ENCODE measurements at regions not wholly inside any gene's neighbourhood (a gene's known extent, or its start where the extent isn't known, plus 50 kb on each side); places are given as distances from the start of the nearest gene placed in this dataset.

DNA sequence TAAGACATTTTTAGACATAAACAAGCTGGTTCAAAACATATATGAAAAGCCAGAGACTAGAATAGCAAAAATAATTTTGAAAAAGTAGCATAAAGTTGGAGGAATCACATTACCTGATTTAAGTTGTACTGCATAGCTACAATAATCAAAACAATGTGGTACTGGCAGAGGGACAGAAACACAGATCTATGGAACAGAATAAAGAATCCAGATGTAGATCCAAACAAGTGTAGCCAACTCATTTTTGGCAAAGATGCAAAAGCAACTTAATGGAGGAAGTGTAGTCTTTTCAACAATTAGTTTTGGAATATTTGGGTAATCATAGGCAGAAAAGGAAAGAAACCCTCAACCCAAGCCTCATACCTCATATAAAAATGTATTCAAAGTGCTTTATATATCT lies 278.7 kb upstream of the ZNF521 start:
- TF ChIP-seq POLR2A (IDR thresholded peaks at IDR 0.05; ENCODE audit: low read depth, low read length), result no peak
- TF ChIP-seq POLR2AphosphoS5 (IDR thresholded peaks at IDR 0.05; ENCODE audit: low read depth, low read length), result no peak
- no peak for TF ChIP-seq TAF1 (IDR thresholded peaks at IDR 0.05; ENCODE audit: borderline replicate concordance, low read depth, low read length)
- DNase-seq (ENCODE audit: insufficient read length) (no peak), FAIRE-seq (no peak)

DNA sequence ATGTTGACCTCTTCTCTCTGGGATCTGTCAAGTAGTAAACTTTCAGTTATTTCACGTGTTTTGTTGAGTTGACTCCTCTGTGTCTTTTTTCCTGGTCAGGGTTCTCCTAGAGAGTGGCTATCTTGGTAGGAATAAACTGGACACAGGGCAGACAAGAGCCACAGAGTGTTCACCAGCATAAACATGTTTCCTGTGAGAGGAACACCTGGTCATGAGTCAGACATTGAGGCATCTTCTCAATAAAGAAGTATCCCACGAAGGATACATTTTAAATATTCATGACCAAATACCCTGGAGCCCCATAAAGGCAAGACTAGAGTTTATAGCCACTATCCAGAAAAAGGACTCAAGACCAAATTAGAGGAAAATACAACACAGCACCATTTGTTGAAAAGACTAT lies 269.7 kb upstream of the ZNF521 start:
- TF ChIP-seq POLR2AphosphoS5 (IDR thresholded peaks at IDR 0.05; ENCODE audit: low read depth, low read length), result no peak
- no peak for TF ChIP-seq POLR2A (IDR thresholded peaks at IDR 0.05; ENCODE audit: low read depth, low read length)
- TF ChIP-seq TAF1 (IDR thresholded peaks at IDR 0.05; ENCODE audit: borderline replicate concordance, low read depth, low read length), result no peak
- FAIRE-seq (no peak), DNase-seq (ENCODE audit: insufficient read length) (no peak)

DNA sequence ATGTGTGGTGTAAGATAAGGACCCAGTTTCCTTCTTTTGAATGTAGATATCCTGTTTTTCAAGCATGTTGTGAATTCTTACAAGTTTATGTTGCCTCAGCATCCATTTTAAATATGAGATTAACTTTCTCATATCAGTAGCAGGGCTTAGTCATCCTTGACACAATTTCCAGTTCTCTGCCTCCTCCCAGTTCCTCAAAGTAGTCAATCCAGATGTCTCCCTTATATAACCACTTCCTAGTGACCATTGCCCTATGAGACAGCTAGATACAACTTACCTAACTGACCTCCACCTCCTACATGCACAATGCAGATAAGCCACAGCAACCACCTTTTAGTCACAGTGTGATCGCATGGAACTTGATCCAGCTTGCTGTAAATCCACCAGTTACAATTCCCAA lies 269.2 kb upstream of the ZNF521 start:
- TF ChIP-seq POLR2AphosphoS5 (IDR thresholded peaks at IDR 0.05; ENCODE audit: low read depth, low read length) (no peak), POLR2A (IDR thresholded peaks at IDR 0.05; ENCODE audit: low read depth, low read length) (no peak), TAF1 (IDR thresholded peaks at IDR 0.05; ENCODE audit: borderline replicate concordance, low read depth, low read length) (no peak)
- no peak for FAIRE-seq
- DNase-seq (ENCODE audit: insufficient read length), result no peak

DNA sequence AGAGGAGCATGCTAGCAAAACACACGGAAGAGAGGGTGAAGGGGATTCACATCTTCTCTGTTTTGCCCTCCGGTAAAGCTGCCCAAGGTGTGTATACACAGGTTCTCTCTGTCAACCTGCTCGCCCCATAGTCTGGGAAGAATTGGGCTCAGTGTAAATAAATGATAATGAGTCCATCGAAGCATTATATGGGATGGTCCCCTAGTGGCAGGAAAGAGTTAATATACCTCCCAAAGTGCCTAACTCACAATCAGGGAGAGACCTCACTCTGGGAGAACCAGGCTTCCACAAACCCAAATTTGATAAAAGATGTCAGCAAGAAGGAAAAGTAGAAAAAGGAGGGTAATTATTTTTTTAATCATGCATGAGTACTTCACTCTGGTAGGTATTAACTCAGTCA lies 262.2 kb upstream of the ZNF521 start:
- DNase-seq (ENCODE audit: insufficient read length) (no peak), FAIRE-seq (no peak)
- TF ChIP-seq TAF1 (IDR thresholded peaks at IDR 0.05; ENCODE audit: borderline replicate concordance, low read depth, low read length), result no peak
- TF ChIP-seq POLR2A (IDR thresholded peaks at IDR 0.05; ENCODE audit: low read depth, low read length), result no peak
- no peak for TF ChIP-seq POLR2AphosphoS5 (IDR thresholded peaks at IDR 0.05; ENCODE audit: low read depth, low read length)

DNA sequence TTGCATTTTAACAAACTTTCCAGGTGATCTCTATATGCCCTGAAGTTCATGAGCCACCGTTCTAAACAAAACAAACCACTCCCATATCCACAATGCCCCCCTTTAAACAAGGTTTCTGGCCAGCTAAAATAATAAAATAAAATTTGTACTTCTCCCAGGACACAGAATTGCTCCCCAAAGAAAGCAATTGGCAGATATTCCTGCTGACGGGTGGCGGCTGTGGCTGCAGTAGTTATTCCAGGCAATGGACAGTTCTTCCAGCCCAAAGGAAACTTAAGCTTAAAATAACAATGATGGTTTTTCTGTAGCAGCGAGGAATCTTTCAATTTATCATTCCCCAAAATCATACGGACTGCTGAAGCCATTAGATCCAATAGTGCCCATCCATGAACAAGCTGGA lies 260.5 kb upstream of the ZNF521 start:
- no peak for DNase-seq (ENCODE audit: insufficient read length)
- TF ChIP-seq POLR2AphosphoS5 (IDR thresholded peaks at IDR 0.05; ENCODE audit: low read depth, low read length) (no peak), POLR2A (IDR thresholded peaks at IDR 0.05; ENCODE audit: low read depth, low read length) (no peak), TAF1 (IDR thresholded peaks at IDR 0.05; ENCODE audit: borderline replicate concordance, low read depth, low read length) (no peak)
- no peak for FAIRE-seq

DNA sequence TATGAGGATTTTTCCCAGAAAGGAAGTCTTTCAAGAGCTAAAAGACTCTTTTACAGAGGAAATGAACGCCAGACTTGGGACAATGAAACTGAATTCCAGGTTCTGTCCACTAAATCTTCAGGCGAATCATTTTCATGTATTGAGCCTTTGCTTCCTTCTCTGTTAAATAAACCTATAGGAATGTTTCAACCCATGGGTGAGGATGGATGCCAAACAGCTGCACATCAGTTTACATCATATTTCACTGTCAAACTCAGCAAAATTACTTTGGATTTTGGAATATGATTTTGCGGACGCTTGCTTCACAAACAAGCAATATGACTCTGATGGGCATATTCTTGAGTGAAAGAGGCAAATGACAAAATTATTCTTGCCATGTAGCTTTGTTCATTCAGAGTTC lies 256.1 kb upstream of the ZNF521 start:
- FAIRE-seq (no peak), DNase-seq (ENCODE audit: insufficient read length) (no peak)
- TF ChIP-seq POLR2A (IDR thresholded peaks at IDR 0.05; ENCODE audit: low read depth, low read length), result no peak
- no peak for TF ChIP-seq TAF1 (IDR thresholded peaks at IDR 0.05; ENCODE audit: borderline replicate concordance, low read depth, low read length)
- TF ChIP-seq POLR2AphosphoS5 (IDR thresholded peaks at IDR 0.05; ENCODE audit: low read depth, low read length), result no peak

DNA sequence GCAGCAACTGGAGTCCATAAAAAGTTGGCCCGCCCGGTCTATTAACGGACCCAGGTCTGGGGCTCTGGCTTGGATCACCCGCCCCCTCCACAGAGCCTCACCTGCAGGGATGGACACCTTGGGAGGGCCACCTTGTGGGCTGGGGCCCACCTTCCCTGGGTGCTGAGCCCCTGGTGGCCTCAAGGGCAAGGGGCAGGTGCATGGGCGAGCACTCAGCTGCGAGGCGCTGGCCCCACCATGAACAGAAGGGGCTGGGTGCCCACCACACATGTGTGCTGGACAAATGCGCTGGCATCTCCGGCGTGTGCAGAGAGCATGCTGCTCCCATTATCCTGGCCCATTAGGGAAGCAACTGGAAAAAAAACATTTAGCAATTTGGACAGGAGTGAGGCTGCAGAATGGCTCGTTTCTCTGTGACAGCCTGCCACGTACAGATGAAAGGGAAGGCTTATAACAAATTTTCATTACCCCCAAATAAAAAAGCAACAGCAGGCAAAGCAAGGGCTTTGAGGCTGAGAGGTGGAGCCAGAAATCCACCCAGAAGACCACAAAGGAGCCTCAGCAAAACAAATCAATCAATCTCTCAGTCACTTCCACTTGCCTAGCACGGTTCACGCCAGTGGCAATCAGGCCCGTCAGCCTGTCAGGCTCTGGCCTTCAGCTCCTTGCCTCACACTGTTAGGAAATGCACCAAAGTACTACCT lies 253.1 kb upstream of the ZNF521 start:
- FAIRE-seq, result no peak
- TF ChIP-seq POLR2A (IDR thresholded peaks at IDR 0.05; ENCODE audit: low read depth, low read length) (no peak), POLR2AphosphoS5 (IDR thresholded peaks at IDR 0.05; ENCODE audit: low read depth, low read length) (no peak), TAF1 (IDR thresholded peaks at IDR 0.05; ENCODE audit: borderline replicate concordance, low read depth, low read length) (no peak)
- no peak for DNase-seq (ENCODE audit: insufficient read length)

DNA sequence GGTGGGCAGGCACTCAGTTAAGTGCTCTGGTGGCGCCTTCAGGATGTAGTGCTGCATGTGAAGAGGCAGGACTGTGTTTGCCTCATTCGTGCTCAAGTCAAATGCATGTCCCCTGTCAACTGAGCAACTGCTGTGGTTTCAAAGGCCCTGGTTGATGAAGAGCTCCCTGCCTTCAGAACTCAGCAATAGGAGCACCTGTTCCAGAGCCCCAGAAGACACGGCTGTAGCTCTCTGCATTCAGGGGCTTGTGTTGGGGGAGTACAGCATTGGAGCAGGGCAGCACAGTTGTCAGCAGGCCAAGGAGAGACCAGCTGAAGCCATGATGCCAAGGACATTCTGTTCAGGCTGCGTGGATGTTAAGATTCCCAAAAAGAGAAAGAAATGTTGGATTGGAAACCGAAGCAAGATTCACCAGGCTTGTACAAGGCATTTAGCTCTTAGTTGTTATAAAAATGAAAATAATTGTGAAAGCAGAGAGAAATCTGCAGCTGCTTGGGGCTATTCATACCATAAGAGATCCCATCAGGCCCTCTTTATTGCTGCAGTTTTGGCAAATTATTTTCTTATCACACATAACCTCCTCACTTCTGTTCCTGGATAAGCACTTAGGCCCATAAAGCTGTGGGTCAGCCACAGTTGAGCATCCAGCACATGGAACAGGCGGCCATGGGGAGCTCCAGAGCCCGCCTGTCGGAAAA lies 252.4 kb upstream of the ZNF521 start:
- FAIRE-seq (no peak), DNase-seq (ENCODE audit: insufficient read length) (no peak)
- TF ChIP-seq TAF1 (IDR thresholded peaks at IDR 0.05; ENCODE audit: borderline replicate concordance, low read depth, low read length) (no peak), POLR2A (IDR thresholded peaks at IDR 0.05; ENCODE audit: low read depth, low read length) (no peak), POLR2AphosphoS5 (IDR thresholded peaks at IDR 0.05; ENCODE audit: low read depth, low read length) (no peak)

DNA sequence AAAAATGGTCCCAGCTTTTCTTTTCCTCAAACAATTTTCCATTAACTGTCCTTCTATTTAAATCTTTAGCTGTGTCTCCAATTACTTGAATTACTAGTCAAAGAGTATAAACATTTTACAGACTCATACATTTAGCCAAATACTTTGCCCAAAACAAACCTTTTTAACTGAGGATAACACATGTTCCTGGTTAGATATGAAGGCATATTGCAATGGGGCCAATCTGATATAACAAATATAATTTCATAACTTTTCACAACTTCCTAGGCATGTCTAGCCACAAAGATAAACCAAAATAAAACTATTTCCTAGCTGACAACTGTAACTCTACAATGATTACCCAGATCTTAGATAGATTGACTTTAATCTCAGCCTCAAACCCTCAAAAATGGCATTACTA lies 247.5 kb upstream of the ZNF521 start:
- DNase-seq (ENCODE audit: insufficient read length) (no peak), FAIRE-seq (no peak)
- TF ChIP-seq POLR2A (IDR thresholded peaks at IDR 0.05; ENCODE audit: low read depth, low read length) (no peak), TAF1 (IDR thresholded peaks at IDR 0.05; ENCODE audit: borderline replicate concordance, low read depth, low read length) (no peak), POLR2AphosphoS5 (IDR thresholded peaks at IDR 0.05; ENCODE audit: low read depth, low read length) (no peak)

DNA sequence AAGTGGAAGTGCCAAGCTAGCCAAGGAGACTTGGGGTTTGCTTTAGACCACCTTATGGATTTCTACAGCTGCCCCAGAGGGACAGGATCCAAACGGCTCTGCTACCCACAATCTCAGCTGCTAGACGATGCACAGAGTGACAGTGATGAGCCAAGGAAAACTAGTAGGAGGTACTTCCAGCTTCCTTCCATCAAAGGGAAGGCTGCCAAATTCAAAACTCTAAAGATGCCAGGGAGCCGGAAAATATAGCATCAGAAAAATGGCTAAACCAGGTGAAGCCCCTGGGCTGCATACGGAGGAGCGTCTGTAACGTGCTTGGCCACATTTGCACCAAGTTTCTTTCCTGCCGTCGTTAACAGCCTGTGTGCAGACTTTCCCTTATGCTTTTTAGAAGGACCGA lies 245.5 kb upstream of the ZNF521 start:
- no peak for FAIRE-seq
- no peak for DNase-seq (ENCODE audit: insufficient read length)
- TF ChIP-seq TAF1 (IDR thresholded peaks at IDR 0.05; ENCODE audit: borderline replicate concordance, low read depth, low read length), result no peak
- TF ChIP-seq POLR2AphosphoS5 (IDR thresholded peaks at IDR 0.05; ENCODE audit: low read depth, low read length), result no peak
- no peak for TF ChIP-seq POLR2A (IDR thresholded peaks at IDR 0.05; ENCODE audit: low read depth, low read length)

DNA sequence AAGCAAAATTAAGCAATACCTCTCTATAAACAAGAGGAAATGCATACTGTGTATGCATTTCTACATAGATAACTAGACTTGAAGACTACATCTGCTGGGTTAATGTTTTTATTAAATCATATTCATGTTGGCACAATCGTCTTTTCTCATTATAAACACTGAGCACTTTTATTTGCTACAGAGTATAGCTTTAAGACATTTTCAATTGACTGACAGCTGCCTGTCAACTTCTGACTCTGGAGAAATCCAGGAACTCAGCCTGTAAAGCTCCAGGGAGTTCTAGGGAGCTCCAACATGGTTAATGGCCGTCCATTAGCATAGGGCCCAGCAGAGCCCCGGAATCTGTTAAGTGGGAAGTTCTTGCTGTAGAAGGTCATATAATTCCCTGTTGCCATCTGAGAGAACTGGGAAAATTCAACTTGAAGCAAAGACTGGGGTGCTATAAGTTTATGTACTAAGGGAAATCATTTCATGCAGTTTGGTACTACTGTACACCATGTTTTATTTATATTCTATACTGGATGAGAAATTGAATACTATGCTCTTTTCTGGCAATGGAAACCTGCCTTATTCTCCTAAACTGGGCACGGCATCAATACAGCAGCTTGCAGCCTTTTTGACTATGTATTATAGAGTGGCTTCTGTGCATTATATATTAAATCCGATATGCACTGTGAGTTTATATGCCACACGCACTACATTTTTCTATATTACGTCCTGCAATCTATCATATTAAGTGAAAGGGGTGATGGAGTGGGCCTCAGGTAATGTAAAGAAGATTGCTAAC lies 243.5 kb upstream of the ZNF521 start:
- DNase-seq (ENCODE audit: insufficient read length) (no peak), FAIRE-seq (no peak)
- TF ChIP-seq POLR2A (IDR thresholded peaks at IDR 0.05; ENCODE audit: low read depth, low read length) (no peak), POLR2AphosphoS5 (IDR thresholded peaks at IDR 0.05; ENCODE audit: low read depth, low read length) (no peak)

Measured in GM12892 (cell line).